DMS153 treated with DMSO at 0.1 percent for 48 hours (cell line): ENCODE measurements at regions not wholly inside any gene's neighbourhood (a gene's known extent, or its start where the extent isn't known, plus 50 kb on each side); places are given as distances from the start of the nearest gene placed in this dataset.
"Not testable (repeated sequence)": the region's sequence is repeated elsewhere in the genome, so short reads cannot be mapped to it uniquely, and the experiment has no call there.

ENCODE experiments used
- DNase-seq: peaks from one replicate; lab custom pipeline; 2025; ENCODE audit not compliant: unreplicated experiment; lab: John Stamatoyannopoulos, UW

DNA sequence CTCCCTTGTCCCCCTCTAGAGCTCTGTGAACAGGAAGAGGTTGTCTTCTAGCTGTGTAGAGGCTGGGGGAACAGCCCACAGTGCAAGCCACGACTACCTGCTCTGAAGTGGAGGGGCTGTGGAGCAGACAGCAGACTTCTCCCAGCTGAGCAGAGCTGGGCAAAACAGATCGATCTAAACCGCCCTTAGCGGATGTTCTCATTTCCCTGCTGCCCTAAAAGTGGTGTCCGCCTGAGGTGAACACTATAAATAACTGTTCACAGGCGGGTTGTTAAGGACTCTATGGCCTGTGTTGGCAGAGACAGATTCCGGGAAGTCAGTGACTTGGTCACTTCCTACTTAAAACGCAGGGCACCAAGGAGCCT lies 203.2 kb downstream of the RHOU start:
- DNase-seq: peak; percentile 56

DNA sequence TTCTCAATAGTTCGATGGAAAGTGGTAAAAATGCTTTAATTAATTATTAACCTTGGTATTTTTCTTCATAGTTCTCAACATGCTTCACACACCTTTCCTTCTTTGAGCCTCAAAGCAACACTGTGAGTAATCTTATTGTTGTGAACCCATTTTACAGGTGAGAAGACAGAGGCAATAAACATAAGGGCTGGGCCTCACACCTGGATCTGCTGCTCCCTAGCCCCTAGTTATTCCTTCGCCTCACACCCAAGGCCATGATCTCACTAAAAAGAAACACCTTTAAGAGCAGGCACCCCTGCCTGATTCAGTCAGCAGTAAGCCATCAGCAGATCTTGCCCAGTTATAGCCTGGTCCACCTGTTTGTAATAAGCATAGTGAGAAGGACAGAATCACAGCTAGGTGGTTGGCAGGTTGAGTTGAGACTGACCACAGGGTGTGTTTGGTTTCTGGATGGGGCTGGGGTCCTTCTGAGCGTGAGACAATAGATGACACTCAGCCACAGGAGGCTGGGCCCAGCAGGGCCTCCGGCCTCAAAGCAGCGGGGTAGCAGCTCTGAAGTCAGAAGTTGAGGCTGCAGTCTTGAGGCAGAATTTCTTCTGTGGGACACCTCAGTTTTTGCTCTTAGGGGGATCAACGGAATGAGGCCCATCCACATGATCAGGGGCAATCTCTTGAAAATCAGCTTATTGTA lies 203.9 kb downstream of the RHOU start:
- DNase-seq: no peak

DNA sequence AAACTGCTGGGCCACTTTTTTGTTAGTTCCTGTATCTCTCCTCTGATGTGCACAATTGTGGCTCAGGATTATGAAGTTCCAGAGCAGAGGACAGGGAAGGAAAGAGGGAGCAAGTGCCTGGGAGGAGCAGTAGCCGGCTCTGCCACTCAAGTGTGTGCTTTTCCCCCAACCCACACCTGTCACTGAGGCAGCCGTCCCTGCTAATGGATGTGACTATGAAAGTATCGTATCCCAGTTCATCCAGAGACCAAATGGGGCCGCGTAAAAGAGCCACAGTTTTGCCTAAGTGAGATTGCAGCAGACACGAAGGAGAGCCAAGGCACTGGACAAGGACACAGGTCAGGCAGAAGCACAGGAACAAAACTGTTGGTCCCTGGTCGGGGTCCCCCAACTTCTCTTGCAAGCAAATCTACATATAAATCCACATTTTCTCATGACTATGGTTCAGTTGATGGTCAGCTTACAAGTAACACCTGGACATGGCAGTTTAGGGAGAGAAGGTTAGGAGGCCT lies 204.7 kb downstream of the RHOU start:
- no peak for DNase-seq

DNA sequence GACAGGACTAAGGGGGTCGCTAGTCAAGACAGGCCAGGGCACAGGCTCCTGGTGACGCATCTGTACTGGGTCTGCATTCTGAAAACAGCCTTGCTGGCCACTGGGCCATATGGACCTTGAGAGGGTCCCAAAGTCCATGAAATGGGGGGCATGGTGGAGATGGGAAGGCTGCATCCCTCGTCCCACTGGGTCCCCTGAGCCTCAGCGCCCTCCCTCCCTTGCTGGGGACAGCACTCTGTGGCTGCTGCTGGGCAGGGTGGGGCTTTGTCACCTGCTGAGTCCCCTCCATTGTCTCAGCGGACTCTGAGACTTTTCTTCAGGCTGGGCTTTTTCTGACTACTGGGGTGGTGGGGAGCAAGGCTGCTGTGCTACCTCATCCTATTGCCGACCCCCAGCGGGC lies 205.2 kb downstream of the RHOU start:
- DNase-seq: no peak

DNA sequence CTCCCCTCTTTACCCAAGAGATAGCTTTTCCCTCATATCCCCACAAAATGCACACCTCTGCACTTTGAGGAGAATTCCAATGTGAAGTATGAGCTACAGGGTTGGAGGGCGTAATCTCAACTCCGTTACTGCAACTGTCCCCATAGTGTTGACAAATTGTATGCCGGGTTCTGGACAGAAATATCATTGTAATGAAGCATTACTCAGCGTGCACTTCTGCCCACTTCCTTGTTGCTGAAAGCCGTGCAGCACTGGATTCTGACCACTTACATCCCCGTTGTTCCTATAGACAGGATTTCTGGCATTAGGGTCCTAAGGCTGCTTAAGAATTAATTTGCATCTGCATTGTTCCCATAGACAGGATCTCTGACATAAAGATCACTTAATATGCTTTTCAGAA lies 205.6 kb downstream of the RHOU start:
- DNase-seq: no peak

DNA sequence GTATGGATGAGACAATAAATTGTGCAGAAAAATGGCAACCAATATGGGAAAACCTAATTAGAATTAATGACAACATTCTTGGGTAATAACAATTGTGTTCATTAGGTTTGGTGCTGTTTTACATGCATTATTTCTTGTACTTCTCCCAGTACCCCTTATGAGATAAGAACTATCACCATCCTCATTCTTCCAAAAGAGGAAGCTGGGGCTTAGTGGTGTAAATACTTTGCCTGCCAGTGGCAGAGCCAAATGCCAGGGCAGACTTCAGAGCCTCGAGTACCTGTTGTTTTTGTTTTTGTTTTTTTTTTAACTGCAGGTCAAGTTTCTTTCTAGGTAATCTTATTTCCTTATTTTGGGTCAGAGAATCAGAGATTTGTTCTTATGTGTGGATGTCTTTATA lies 206.4 kb downstream of the RHOU start:
- DNase-seq: no peak

DNA sequence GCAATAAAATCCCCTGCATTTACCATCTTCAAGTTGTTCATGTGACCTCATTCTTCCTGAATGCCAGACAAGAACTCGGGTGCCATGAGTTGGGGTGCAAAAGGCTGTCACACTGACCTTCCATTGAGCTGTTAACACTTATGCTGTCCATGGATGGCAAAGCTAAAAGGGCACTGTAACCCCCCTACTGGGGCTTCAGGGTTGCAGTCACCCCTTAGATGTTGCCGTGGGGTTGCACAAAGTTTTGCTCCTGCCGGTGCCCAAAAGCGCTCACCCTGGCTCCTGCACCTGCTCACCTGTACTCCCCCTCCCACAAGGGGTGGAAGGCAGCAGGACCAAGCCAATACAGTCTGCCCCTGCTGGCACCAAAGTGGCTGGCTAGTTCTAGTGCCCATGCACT lies 208.2 kb downstream of the RHOU start:
- no peak for DNase-seq

DNA sequence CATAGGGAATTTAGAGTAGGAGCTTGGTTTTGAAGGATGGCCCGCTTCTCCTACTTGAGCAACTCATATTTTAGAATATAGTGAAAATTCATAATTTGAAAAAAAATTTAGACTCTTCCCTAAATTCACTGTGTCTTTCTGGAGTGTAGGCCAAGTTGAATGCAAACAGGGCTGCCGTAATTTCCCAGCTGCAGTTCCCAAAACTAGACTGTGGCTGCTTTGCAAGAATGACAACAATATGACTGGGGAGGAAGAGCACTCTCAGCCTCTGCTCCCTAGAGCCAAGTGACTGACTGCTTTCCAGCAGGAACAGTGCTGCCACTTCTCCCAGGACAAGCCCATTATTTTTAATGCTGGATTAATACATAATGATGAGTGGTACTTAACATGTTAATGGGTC lies 209.0 kb downstream of the RHOU start:
- no peak for DNase-seq

DNA sequence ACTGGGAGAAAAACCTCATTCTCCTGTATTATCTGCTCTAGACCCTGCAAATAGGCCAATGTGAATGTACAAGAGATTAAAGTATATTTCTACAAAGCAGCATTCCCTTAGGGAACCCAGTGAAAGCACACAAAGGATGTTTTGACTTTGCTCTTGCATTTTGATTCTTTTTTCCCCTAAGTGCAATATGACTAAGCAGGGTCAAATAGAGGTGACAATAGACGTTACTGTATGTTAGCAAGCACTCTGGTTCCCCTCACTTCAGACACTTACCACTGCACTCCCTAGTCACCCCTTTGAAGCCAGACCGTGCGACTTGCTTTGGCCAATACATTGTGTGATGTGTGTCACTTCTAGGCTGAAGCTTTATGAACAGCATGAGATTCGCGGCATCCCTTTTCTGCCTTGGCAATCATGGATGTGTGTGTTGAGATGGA lies 209.7 kb downstream of the RHOU start:
- DNase-seq: no peak

DNA sequence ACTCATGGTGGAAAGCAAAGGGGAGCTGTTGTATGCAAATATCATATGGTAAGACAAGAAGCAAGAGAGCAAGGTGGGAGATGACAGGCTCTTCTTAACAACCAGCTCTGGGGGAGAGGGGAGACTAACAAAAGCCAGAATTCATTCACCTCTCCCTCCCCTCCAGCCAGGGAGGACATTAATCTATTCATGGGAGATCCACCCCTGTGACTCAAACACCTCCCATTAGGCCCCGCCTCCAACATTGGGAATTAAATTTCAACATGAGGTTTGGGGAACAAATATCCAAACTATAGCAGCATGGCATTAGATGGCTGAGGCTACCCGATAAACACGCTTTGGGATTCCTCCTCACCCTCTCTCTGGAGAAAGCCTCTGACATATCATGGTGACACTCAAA lies 210.6 kb downstream of the RHOU start:
- no peak for DNase-seq

DNA sequence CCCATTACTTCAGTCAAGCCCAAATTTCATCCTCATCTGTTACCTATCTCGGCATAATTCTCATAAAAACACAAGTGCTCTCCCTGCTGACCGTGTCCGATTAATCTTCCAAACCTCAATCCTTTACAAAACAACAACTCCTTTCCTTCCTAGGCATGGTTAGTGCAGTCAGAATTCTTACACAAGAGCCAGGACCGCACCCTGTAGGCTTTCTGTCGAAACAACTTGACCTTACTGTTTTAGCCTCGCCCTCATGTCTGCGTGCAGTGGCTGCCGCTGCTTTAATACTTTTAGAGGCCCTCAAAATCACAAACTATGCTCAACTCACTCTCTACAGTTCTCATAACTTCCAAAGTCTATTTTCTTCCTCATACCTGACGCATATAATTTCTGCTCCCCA lies 214.3 kb downstream of the RHOU start:
- DNase-seq: not testable (repeated sequence)

DNA sequence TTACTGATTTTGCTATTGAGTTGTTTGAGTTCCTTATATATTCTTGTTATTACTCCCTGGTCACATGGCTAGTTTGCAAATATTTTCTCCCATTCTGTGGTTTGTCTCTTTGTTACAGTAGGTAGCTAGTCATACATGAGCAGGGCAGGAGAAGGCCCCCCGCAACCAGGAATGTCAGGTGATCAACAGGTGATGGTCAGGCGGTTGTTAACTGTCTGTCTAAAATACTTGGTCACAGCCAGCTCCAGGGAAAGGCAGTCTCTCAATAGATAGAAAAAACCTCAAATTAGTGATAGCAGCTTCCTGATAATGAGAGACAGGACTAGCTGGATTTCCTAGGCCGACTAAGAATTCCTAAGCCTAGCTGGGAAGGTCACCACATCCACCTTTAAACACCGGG lies 217.9 kb downstream of the RHOU start:
- DNase-seq: peak; percentile 79

DNA sequence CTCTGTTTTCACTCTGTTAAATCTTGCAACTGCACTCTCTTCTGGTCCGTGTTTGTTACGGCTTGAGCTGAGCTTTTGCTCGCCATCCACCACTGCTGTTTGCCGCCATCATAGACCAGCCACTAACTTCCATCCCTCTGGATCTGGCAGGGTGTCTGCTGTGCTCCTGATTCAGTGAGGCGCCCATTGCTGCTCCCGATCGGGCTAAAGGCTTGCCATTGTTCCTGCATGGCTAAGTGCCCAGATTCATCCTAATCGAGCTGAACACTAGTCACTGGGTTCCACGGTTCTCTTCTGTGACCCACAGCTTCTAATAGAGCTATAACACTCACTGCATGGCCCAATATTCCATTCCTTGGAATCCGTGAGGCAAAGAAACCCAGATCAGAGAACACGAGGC lies 218.5 kb downstream of the RHOU start:
- not testable (repeated sequence) for DNase-seq

DNA sequence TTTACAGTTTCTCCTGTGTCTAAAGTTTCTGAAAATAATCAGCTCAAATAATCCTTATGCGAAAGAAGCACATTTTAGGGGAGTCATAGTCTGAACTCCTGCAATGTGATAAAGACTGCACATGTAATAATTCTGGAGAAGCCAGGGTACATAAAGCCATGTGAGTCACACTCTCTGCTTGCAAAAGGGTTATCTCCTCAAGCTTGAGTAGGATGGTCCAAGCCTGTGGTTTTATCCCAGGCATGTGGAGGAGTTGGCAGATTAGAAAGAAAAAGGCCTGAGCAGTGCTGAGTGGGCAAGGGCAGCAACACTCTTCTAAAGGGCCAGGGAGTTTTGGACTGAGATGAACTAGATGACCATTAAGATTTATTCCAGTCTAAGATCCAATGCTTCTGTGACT lies 220.4 kb downstream of the RHOU start:
- no peak for DNase-seq

DNA sequence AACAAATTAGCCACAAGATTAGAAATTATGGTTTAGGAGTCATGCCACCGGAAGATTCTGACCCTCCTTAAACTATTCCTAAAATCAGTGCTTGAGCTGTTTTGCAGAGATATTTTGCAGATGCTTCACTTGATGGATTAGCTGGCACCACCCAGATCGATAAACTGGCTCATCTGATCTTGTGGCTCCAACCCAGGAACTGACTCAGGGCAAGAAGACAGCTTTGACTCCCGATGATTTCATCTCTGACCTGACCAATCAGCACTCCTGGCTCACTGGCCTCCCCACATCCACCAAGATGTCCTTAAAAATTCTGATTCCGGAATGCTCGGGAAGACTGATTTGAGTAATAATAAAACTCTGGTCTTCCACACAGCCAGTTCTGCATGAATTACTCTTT lies 221.6 kb downstream of the RHOU start:
- DNase-seq: no peak

DNA sequence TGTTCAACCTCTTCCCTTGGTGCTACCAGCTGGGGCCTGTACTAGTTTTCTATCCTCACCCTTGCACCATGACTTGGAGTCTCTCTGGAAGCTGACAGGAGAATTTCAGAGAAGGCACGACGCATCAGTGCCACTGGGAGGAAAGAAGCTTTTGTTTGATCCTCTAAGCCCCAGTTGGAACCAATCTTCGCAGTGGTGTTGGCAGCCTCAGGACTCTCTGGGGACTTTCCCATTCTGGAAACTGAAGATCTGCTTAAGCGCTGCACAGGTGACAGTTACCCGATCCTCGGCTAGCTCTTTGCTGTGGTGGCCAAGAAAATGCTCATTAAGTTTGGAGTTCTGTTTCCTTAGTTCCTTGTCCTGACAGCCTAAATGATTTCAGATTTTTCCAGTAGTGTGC lies 222.3 kb downstream of the RHOU start:
- DNase-seq: no peak

DNA sequence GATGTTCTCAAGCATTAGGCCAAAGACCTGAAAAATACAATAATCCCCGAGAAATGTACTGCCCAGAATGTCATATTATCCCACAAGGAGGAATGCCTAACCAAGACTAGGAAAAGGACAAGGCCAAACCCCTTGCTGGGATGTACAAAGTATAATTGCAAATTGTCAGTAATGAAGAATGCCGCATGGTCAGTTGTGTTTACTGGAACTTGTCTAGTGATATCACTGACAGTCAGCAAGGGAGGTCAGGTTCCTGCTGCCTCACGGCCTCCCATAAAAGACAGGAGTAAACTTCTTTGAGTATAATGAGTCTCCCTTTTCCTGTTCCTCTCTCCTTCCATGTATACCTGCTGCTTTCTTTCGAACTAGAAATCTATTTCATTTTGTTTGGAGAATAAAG lies 222.8 kb downstream of the RHOU start:
- no peak for DNase-seq

DNA sequence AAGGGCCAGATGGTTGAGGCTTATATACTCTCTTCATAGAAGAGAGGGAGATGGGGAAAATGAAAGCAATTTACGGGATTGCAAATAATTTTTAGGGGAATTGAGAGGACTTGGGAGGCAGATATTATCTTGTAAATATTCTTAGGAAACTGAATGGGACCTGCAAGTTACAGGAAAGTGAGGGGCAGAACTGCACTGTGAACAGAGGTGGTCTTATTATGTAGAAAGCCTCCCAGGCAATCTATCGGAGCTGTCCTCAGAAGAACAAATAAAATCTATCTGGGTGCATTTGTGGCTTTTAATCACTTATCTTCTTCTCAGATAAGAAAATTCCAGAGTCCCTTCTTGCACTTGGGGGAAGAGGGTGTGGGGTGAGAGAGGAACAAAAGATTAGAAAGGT lies 223.5 kb downstream of the RHOU start:
- no peak for DNase-seq

DNA sequence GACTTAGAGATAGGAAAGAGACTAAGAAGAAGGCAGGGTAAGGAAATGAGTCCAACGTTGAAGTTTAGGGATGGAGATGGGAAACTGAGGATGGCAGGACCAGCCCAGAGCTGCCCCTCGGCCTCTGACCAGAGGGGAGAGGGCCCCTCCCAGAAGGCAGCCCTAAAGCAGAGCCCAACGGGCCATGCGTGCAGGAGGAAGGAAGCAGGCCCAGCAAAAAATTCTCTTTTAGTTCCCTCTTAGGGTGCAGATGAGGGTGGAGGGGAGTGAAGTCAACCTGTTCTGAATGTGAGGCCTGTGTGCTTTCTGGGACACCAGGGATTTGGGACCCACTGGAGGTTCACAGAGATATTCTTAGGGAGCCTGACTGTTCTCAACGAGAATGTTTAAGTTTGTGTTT lies 225.4 kb downstream of the RHOU start:
- no peak for DNase-seq

DNA sequence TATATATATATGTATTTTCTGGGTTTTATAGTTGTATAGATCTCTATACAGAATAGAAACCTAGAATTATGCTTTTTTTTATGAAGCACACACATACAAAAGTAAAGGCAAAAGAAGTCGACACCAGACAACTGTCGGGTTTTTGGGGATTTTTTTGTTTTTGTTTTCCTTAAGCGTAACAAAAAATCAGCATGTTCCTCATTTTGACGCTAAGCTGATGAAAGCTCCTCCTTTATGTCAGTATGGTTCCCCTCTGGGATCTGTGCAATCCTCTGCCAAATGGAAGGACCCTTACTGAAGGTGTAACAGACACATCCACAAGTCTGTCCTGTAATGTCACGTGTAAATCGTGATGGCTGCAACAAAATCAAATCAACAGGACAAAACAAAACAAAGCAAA lies 226.2 kb downstream of the RHOU start:
- DNase-seq: no peak

DNA sequence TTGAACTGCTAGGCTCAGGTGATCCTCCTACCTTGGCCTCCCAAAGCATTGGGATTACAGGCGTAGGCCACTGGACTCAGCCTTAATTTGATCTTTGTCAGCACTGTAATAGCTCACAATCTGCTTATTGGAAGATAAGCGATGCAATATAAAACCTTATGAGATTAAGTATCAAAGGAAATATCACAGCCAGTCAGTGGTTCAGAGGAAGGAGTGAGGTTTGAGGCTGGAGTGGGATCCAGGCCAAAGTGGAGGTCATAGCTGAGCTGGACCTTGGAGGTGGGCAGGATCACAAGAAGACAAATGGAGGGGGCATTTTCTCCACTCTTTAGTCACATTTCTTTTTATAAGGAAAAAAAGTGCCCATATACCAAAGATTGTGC lies 228.5 kb downstream of the RHOU start:
- DNase-seq: no peak

DNA sequence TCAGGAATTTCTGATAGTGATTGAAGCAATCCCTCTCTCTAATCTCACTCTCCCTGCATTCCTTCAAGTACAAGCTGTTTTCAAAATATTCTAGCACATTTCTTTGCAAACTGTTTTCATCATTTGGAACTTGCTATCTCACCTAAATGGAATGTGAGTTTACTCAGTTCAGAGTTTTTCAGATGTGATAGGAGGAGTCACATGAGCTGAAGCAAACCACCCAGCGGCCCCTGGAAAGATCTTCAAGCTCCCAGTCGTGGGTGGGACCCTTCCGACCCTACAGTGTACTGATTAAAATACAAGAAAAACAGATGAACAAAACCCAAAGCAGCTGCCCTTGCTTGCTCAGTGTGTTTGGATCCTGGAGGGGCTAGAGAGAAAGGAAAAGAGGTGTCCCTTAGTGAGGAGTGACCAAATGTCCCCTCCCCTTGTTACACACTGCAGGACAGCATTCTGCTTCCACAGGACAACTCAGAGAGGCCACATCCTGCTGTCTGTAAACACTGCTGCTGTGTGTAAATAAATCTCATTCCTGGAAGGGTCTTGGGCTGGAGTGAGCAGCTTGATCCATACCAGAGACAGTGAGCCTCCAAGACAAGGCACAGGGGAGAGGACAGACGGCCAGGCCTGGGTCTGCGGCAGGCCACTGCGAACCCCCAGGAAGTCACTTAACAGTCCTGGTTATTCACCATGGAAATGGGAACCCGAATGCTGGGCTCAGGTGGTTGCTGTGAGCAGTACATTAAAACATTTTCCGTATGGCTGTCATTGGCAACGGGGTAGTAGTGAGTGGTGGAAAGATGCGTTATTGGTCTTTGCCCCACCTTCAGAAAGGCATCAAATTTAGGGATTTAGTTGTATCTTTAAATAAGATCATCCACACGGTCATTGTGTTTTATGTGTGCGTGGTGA lies 229.2 kb downstream of the RHOU start:
- DNase-seq: no peak
